ENCODE measurements at regions not wholly inside any gene's neighbourhood (a gene's known extent, or its start where the extent isn't known, plus 50 kb on each side); places are given as distances from the start of the nearest gene placed in this dataset.

DNA sequence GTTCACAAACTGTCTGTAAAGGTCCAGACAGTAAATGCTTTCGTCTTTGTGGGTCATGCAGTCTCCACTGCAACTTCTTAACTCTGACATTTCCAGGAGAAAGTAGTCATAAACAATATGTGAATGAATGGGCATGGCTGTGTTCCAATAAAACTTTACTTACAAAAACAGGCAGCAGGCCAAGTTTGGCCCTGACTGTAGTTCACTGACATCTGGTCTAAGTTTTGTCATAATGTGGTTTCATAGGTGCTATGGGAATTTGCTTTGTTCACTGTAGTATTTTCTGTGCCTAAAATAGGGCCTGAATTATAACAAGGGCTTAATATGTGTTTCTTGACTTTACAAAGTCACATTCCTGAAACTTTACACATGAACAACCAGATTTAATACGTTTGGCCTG is 186.0 kb upstream of the KBTBD8 start:
- intact Hi-C loops (cut with micrococcal nuclease): no loop called here
- DNase-seq (no peak), ATAC-seq (ENCODE audit: low read depth) (no peak)
- no peak for TF ChIP-seq EZH2 (IDR thresholded peaks at IDR 0.05; ENCODE audit: borderline replicate concordance, insufficient read depth, low read depth, low read length, poor library complexity, severe bottlenecking)
- TF ChIP-seq, protein P1, sequence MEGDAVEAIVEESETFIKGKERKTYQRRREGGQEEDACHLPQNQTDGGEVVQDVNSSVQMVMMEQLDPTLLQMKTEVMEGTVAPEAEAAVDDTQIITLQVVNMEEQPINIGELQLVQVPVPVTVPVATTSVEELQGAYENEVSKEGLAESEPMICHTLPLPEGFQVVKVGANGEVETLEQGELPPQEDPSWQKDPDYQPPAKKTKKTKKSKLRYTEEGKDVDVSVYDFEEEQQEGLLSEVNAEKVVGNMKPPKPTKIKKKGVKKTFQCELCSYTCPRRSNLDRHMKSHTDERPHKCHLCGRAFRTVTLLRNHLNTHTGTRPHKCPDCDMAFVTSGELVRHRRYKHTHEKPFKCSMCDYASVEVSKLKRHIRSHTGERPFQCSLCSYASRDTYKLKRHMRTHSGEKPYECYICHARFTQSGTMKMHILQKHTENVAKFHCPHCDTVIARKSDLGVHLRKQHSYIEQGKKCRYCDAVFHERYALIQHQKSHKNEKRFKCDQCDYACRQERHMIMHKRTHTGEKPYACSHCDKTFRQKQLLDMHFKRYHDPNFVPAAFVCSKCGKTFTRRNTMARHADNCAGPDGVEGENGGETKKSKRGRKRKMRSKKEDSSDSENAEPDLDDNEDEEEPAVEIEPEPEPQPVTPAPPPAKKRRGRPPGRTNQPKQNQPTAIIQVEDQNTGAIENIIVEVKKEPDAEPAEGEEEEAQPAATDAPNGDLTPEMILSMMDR (IDR thresholded peaks at IDR 0.05): no peak
- ChIA-PET POLR2A (no interaction called here), CTCF (interaction anchor here (0.6 to 14.6 kb wide), 4 partner anchors 11 to 560 kb away, joined by 3 to 354 read pairs (median 8); no protein-coding TSS in a partner anchor)
- Histone ChIP-seq H4K20me1 (ENCODE audit: control insufficient read depth, insufficient read depth, low read length, poor library complexity, severe bottlenecking) (no peaks in the 10 kb centered on the region), H3K4me1 (ENCODE audit: control insufficient read depth in 2 of 2, insufficient read depth in 2 of 2, low read length in 2 of 2) (no peaks in the 10 kb centered on the region), H3K9me3 (ENCODE audit: control extremely low read depth in 1 of 3, control insufficient read depth in 2 of 3, insufficient read depth in 1 of 3, low read length in 2 of 3) (no peaks in the 10 kb centered on the region), H3K27ac (ENCODE audit: low read length in 2 of 2) (no peak overlapping the region), H3K9ac (ENCODE audit: low read length) (no peak overlapping the region), H3K27me3 (replicated peaks in 1 of 4; ENCODE audit: control extremely low read depth in 1 of 4, control insufficient read depth in 3 of 4, insufficient read depth in 4 of 4, low read length in 3 of 4) (peaks cover 0 to 6% (median 2%) of the 10 kb centered on the region in 4 experiments), H3K79me2 (ENCODE audit: control insufficient read depth, insufficient read depth, low read length) (no peaks in the 10 kb centered on the region), H3K4me3 (ENCODE audit: control extremely low read depth in 1 of 5, extremely low read depth in 1 of 5, insufficient read depth in 1 of 5, low read depth in 2 of 5, low read length in 4 of 5) (no peak overlapping the region), H3K36me3 (replicated peaks in 1 of 2; ENCODE audit: control extremely low read depth in 1 of 2, control insufficient read depth in 1 of 2, extremely low read depth in 1 of 2, insufficient read depth in 2 of 2, low read length in 1 of 2) (no peaks in the 10 kb centered on the region), H2AFZ (ENCODE audit: insufficient read depth, low read depth, low read length, poor library complexity, severe bottlenecking) (no peak overlapping the region), H3K4me2 (replicated peaks; ENCODE audit: low read depth, low read length, poor library complexity, severe bottlenecking) (no peak overlapping the region)
- Mint-ChIP-seq H3K27ac (no peak overlapping the region), H3K27me3 (peaks cover 9% of the 10 kb centered on the region), H3K9me3 (ENCODE audit: insufficient read depth) (no peaks in the 10 kb centered on the region), H3K4me1 (no peaks in the 10 kb centered on the region), H3K4me3 (no peak overlapping the region)
- WGBS (ENCODE audit: insufficient coverage): 100% methylated on average over 1 of the region's 2 CpGs

DNA sequence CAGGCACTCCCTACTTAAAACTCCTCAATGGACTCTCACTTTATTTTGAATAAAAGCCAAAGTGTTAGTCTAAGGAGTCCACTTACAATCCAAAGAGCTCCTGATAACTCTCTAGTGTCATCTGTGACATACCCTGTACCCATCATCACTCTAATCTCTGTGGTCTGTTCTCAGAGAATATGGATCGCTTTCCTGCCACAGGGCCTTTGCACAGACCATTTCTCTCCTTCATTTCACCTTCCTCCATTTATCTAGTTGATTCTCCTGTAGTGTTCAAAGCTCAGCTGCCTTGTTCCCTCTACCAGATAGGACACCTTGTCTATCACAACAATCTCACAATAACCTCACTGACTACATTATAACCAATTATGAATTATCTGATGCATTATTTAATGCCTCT is 185.4 kb upstream of the KBTBD8 start:
- Mint-ChIP-seq H3K27ac (no peak overlapping the region), H3K9me3 (ENCODE audit: insufficient read depth) (no peaks in the 10 kb centered on the region), H3K27me3 (peaks cover 11% of the 10 kb centered on the region), H3K4me1 (no peaks in the 10 kb centered on the region), H3K4me3 (no peak overlapping the region)
- WGBS (ENCODE audit: insufficient coverage): 100% methylated on average over 1 of the region's 1 CpG
- TF ChIP-seq, protein P1 (IDR thresholded peaks at IDR 0.05): no peak
- TF ChIP-seq EZH2 (IDR thresholded peaks at IDR 0.05; ENCODE audit: borderline replicate concordance, insufficient read depth, low read depth, low read length, poor library complexity, severe bottlenecking): no peak
- H3K4me3 ChIP-seq (ENCODE audit: control extremely low read depth in 1 of 5, extremely low read depth in 1 of 5, insufficient read depth in 1 of 5, low read depth in 2 of 5, low read length in 4 of 5): no peak overlapping the region
- H3K79me2 ChIP-seq (ENCODE audit: control insufficient read depth, insufficient read depth, low read length): no peaks in the 10 kb centered on the region
- H4K20me1 ChIP-seq (ENCODE audit: control insufficient read depth, insufficient read depth, low read length, poor library complexity, severe bottlenecking): no peaks in the 10 kb centered on the region
- ATAC-seq (ENCODE audit: low read depth): no peak
- intact Hi-C loops (cut with micrococcal nuclease): no loop called here
- H3K9me3 ChIP-seq (ENCODE audit: control extremely low read depth in 1 of 3, control insufficient read depth in 2 of 3, insufficient read depth in 1 of 3, low read length in 2 of 3): no peaks in the 10 kb centered on the region
- no peak overlapping the region for H3K27ac ChIP-seq (ENCODE audit: low read length in 2 of 2)
- no peak overlapping the region for H3K4me2 ChIP-seq (replicated peaks; ENCODE audit: low read depth, low read length, poor library complexity, severe bottlenecking)
- H2AFZ ChIP-seq (ENCODE audit: insufficient read depth, low read depth, low read length, poor library complexity, severe bottlenecking): no peak overlapping the region
- no peak overlapping the region for H3K9ac ChIP-seq (ENCODE audit: low read length)
- POLR2A ChIA-PET: no interaction called here
- DNase-seq: no peak
- no peaks in the 10 kb centered on the region for H3K4me1 ChIP-seq (ENCODE audit: control insufficient read depth in 2 of 2, insufficient read depth in 2 of 2, low read length in 2 of 2)
- CTCF ChIA-PET: interaction anchor here (0.6 to 14.6 kb wide), 4 partner anchors 9 to 560 kb away, joined by 3 to 354 read pairs (median 11); no protein-coding TSS in a partner anchor
- peaks cover 0 to 6% (median 2%) of the 10 kb centered on the region in 4 experiments for H3K27me3 ChIP-seq (replicated peaks in 1 of 4; ENCODE audit: control extremely low read depth in 1 of 4, control insufficient read depth in 3 of 4, insufficient read depth in 4 of 4, low read length in 3 of 4)
- no peaks in the 10 kb centered on the region for H3K36me3 ChIP-seq (replicated peaks in 1 of 2; ENCODE audit: control extremely low read depth in 1 of 2, control insufficient read depth in 1 of 2, extremely low read depth in 1 of 2, insufficient read depth in 2 of 2, low read length in 1 of 2)

All from B cell (primary cell).